ENCODE measurements at regions not wholly inside any gene's neighbourhood (a gene's known extent, or its start where the extent isn't known, plus 50 kb on each side); places are given as distances from the start of the nearest gene placed in this dataset.

DNA sequence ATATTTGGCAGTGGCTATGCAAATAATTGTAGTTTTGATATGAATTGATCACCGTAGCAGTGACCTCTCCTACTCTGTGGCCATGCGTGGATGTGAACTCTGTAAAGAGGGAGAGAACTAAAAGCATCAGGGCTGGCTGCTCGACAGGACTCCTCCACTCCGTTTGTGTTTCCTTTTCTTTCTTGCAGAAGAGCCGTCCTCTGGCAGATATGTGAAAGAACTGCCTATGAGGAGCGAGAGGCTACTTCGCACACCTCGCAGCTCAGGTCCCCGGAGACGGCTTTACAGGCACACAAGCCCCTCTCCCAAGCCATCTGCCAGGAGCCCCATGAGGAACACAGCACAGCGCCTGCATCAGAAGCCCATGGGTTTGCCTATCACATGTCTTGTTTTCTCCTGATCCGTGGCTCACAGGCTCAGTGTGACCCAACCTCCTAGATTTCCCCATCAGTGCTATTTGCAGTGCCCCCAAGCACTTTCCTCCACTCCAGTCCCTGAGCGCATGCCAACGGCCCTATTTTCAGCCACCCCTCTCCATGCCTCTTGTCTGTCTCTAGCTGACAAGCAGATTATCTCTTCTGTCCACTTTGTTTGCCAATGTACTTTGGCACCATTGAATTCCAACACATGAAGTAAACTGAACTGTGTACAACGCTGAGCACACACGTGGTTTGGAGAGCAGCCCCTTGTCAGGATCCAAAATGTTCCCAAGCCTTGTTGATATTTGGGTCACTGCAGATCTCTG, 164.3 kb upstream of the AKR1E2 start:
- DNase-seq = no peak

DNA sequence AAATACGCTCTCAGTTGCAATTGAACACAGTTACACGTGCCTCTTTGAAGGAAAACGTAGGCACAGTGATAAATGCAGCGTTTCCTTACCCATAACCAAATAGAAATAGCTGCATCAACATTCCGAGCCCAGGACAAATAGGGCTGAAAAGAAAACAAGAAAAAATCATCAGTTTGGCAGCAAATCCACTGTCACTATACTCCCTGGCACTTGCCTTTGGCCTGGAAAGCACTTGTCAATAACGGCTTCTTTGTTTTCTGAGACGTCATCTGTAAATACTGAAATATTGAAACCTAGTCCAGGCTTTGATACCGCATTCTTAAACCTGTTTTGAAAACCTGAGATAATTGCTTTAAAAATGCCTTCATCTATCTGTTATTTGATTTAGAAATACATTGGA, 167.2 kb upstream of the AKR1E2 start:
- no peak for DNase-seq

DNA sequence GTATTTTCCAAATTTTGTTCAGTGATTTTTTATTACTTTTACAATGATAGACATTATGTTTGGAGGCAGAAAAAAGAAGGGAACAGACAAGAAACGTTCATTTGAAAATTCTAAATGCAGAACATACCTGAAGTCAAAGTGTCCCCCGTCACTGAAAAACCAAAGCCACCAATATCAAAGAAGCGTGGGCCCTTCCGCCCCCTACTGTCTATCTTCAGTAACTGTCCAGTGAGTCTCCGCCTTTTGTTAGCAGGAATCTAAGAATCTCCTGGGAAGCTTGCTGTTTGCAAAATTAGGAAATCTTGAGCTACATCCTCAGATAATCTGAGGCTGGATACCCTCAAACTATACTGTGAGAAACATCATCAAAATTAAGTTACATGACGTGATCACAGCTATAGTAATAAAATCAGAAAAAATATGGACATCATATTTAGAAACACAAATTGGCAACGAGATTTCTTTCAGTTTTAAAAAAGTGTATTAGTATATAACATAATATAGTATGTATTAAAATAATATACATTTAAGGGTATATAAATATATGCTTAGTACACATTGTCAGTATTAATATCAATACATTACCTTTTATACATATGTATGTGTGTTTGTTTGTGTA, 169.3 kb upstream of the AKR1E2 start:
- peak; percentile 3 for DNase-seq

DNA sequence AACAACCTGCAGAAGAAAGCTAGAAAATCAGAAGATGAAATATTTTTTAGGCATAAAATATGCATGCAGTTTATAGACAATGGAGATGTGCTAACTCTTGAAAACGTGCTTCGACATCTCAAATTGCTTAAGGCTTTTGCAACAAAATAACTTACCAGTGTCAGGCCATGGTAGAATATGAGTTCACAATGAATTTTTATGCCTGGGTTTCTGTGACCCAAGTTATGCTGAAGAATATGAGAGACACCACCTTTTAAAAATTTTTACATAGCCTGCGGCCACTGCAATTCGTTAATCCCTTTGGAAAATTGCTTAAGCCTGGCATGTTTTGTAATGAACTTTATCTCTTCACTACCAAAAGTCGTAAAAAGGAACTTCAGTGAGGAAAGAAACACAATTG, 170.1 kb upstream of the AKR1E2 start:
- no peak for DNase-seq

DNA sequence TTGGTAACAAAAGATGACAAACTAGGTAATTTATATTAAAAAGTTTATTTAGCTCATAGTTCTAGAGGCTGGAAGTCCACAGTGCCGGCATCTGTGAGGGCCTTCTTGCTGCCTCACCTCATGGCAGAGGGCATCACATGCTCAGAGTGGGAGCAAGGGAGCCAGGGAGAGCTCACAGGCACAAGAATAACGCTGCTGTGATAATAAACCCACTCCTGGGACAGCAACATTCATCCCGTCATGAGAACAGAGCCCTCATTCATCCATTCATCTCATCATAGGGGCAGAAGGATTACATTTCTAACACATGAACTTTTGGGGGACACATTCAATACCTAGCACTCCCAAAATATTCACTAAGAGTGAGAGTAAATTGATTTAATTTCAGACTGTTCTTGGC, 170.6 kb upstream of the AKR1E2 start:
- DNase-seq = no peak

DNA sequence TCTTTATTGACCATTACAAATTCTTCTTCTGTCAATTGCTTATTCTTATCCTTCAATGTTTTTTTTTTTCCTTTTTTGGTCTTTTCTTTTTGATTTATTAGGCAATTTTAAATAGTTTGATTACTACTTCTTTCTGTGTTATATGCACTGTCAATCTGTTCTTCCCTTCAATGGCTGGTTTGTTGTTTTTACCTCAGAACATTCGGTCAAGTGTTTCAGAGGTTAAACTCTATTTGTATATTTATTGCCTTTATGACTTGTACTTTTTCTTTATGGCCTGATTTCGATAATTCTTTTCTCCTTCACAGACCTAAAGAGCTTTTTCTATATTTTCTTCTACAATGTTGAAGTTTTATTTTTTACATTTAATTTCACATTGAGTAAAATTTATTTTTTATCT, 171.5 kb upstream of the AKR1E2 start:
- no peak for DNase-seq

DNA sequence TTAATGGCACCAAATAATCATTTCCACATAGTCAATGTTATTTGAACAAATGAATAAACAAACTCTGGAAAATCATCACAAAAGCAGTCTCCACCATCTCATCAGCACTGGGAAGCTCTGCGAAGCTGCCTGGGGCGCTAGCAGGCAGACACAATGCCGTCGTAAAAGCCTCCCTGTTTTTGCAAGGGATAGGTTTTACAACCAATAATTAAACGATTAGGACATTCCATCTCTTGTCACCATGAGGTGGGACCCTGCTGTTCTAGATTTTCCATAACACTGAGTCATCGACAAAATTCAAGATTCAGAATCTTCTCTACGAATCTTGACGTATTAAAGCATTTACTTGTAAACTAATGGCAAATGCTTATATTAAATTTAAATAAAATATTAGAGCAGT, 172.8 kb upstream of the AKR1E2 start:
- DNase-seq = no peak

DNA sequence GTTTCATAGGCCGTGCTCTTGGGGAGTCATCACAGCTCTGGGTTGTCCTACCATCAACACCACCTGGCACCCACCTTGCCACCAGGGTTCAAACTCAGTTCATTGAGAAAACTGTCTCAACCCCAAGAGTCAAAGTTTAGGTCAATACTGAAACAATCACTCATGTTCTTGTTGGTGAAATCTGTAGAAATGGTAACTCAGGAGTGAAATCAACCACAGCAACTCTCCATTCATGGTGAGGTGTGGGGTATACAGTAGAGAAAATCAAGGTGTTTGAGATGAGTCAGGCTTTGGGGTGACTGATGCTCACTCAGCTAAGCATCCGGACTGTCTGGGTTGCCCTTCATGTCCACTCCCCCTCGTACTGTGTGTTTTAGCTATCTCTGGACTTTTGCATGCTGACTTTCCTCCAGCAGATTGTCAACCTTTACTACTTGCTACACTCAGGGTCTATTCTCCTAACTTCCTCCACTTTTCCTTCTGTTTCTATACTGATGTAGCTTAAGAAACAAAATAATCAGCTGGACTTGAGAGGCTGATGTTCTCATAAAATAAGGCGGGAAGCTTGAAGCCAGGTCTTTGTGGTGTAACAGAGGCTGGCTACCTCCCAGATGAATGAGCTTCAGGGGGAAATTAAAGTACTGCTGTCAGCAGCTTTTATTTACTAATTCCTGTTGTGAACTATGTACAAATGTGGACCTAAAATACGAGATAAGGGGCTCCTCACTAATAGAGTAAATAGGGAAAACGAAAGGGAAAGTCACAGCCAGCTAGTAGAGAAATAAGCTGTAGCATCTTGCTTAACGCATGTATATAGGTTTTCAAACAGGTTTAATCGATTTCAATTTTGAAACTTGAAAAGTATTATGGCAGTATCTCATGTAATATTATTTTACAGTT, 173.6 kb upstream of the AKR1E2 start:
- DNase-seq = no peak

DNA sequence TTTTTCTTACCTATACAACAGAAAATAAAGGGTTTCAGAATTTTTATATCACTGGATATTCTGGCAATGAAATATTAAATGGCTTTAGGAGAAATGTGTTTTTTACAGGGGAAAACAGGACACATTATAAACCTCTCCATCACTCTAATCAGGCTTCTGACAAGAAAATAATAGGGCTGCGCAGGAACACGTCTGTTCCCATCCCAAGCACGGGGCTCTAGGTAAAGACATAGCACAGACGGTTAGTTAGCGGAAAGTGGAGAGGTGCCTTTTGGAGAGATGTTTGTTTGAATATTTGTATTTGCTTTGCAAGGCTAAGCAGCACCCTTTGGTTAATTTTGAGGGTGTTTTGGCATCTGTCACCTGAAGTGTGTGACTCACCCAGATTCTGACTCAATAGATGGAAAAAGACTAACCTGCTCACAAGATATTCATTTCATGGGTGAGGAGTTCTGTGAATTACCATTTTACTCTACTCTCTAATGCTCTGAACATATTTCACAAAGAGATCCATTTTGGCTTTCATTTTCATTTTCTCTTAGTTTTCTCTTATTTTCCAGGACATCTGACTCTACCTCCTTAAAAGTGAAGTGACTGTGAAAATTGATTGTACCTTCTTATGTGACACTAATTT, 174.5 kb upstream of the AKR1E2 start:
- DNase-seq = no peak

DNA sequence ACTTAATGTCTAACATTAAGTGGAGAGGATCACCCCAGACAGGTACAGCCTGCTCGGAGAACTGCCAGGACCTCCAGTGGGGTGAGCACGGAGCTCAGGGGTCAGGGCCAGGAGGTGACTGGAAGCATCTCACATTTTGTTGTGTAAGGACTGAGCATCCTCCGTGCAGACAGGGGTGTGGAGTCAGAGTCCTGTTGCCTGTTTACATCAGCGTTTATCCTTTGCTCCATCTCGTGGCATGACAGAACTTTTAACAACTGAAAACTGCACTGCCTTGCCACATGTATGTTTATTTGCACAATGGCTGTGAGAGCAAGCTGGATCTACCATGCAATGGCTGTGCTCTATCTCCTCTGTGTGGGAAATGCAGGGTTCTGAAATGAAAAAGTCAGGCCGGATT, 175.4 kb upstream of the AKR1E2 start:
- DNase-seq = no peak

DNA sequence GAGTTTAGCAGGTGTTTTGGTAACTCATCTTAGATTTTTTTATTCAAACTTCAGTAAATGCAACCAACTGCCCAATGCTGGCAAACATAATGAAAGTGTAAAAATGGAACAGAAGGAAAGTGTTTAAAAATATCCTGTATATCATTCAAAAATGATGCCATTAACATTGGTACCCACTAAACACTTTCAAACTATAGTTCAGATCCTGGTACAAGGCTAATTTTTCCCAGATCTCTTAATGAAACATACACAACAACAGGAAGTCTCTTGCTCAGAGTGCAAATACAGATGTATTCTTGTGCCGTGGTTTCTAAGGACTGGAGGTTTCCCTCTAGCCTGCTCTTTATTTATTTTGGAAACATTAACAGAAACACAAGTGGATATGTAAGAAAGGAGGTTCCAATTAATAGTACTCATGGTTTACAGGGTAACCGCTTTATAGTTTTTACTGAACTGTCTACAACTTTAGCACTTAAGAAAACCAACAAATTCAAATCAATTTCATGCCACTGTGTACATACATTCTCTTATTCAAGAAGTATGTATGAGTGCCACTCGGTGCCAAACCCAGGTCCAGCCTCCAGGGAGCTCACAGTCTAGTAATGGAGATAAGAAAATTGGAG, 176.0 kb upstream of the AKR1E2 start:
- DNase-seq = no peak

DNA sequence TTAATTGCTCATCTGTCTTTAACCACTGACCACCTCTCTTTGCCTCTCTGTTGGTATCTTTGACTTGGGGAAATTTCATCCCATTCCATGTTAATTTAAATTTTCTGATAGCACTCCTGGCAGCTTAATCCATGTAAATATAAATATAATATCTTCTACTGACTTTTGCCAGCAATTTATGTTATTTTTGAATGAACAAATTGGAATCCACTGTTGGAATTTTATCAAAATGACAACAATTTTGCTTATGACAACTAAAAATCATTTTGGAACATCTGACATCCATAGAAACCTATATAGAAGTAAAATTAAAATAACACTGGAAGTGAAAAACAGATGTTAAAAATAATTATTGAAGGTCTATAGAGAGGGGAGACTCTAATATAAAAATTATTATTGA, 176.5 kb upstream of the AKR1E2 start:
- DNase-seq = no peak

DNA sequence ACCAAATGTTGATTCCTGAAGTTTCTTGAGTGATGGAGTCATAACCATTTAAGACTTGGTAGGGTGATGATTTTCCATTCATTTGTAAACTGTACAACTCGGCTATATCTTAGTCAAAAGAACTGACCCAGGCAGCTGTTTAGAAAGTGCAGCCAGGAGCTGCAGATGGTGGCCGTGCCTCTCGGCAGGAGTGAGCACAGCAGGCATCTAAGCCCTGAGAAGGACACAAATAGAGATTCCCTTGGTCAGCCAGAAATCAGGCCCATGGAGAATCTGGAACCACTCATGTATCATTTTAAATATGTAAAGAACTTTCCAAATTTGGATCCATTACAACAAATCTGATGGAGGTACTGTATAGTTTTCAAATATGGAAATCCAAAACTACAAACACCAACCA, 177.0 kb upstream of the AKR1E2 start:
- no peak for DNase-seq

DNA sequence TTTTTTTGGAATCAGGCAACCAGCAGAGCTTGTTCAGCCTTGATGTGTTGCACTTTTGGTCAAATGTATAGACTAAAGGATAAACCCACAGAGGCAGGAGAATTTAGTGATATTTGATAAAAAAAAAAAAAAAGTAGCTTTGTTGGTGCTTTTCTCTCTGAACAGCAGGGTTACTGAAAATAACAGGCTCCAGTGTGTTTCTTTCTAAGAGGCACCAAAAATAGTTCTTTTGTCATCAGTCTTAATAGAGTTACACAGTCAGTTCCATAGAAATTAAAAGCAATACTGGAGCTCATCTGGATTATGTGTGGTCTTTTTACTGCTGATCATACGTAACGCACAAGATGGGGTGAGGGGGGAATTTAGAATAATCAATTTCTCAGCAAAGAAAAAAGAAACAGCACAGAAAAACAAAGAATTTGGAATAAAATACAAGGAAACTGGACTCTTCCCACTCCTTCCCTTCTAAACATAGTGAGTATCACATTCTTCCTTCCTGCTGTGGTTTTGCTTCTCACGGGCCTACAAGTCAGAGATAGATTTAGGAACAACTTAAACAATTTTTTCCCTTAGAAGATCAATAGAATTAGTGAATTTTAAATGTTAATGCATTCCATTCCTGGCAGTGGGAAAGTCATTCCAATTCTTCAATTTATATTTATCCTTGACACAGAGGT, 178.8 kb upstream of the AKR1E2 start:
- DNase-seq = no peak

DNA sequence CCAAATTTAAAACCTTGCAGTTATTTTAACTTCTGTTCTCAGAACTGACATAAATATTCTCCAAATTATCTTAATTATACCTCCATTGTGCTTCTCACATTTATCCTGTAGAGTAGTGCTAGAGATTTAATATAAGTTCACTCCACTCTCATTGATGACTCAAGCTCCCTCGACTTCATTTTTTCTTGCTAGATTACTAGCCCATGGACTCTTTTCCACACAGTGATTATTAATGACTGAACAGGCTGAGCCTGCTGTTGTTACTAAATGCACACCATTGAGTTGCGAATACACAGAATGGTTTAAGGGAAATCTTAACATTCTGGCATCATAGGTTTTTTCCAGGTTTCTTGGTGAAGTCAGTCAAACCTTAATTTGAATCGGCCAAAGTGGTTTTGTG, 179.5 kb upstream of the AKR1E2 start:
- no peak for DNase-seq

DNA sequence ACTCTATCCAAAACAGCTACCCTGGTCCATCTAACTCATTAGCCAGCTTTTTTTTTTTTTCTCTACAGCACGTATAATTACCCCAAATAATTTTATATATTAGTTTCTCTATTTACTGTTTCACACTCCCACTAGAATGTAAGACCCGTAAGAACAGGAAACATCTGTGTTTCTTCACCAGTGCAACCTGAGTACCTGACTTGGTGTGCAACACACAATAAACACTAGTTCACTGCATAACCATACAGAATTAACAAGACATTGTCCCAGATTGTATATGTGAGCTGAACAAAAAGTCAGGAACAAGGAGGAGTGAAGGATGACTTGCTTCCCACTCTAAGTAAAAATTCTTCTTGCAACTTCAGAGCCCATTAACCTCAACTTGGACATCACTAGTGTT, 180.2 kb upstream of the AKR1E2 start:
- no peak for DNase-seq

DNA sequence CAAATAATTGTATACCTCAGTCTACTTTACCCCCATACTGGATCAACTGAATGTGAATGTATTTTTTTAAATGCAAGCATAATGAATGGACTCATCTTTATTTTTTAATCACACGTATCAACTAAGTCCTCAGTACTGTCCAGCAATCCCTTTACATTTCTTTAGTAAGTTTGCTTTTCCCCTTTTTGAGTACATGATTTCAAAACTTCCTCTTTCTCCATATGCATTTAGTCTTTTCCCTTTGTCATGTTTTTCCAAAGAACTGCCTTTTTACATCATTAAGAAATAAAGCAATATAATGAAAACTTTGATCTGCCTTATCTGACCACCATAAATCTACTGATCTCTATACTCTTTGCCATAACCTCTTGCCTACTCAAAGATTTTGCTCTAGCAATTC, 182.5 kb upstream of the AKR1E2 start:
- no peak for DNase-seq

DNA sequence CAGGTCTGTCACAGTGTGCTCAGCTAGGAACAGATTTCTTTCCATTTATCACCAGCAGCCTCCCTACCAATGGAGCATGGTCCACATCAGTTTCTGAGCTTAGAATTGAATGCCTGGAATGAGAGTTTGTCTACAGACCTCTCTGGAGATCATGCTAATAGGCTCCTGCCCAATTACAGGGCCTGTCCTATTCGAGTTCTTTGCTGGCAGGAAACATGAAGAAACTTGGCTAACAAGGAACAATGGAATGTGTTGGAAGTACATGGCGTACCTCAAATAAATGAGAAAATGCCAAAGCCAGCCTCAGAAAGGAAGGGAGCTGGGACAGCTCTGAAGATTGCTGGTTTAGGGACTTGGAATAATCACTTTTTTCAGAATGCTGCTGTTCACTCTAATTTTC, 186.0 kb upstream of the AKR1E2 start:
- DNase-seq = no peak

DNA sequence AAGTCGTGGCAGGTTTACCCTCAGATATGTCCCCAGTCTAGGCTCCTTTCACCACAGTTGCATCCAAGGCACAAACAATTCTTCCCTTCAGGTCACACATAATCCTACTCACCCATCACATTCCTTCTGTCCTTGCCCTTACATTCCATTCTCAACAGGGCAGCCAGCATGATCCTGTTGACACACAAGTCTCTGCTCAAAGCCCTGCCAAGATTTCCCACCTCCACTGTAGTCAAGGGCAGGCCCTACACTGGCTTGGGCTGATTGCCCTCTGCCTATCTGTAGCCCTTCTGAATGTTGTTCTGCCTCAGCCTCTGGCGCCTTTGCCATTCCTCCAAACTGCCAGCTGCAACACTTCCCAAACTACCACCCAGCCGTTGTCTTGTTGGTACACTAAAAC, 187.9 kb upstream of the AKR1E2 start:
- DNase-seq = no peak

DNA sequence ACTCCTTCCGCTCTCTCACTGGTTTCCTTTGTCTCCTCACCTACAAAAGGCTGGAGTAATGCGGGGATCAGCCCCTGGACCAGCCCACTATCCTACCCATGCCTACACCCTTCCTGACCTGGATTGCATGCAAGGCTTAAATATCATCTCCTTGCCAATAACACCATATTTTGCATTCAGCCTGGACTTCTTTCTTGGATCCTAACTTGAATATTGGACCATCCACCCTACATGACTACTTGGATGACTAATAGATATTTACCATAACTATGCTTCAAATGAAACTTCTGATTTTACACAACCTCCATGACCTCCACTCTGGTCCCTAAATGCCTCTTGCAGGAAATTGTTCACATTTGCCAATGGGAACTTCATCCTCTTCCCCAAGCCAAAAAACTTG, 188.3 kb upstream of the AKR1E2 start:
- no peak for DNase-seq

DNA sequence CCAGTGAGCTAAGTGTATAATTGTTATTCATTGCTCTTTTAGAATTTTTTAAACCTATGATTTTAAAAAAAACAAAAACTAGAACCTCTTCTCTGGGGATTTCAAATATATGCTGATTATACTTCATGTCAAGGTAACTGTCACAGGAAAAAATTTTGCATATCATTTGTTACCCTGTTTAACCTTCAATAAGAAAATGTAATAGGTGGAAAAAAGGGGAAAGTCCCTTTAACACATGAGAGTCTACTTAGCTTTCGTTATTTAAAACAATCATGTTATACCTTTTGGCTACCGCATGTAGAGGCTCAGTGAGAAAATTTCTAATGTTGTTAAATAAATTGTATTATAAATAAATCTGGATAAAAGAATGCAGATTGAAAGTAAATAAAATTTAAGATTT, 190.1 kb upstream of the AKR1E2 start:
- DNase-seq = no peak

DNA sequence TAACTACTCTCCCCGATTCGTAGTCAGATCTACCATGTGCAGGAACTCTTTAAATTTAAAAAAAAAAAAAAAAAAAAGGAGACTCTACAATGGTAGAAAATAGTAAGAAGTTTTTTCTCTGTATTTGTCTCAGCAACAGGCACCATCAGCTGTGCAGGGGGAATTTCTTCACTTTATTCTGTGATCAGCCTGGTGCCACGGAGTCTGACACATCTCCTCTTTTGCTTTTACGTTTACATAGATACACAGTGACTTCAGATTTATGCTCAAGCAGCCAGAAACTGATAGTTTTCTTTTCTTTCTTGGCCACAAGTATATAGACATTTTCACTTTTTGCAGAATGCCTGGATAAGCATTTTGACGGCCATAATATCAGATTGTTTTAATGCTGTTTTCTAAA, 190.6 kb upstream of the AKR1E2 start:
- DNase-seq = no peak
